KOPT-K1 (cell line): ENCODE measurements at regions not wholly inside any gene's neighbourhood (a gene's known extent, or its start where the extent isn't known, plus 50 kb on each side); places are given as distances from the start of the nearest gene placed in this dataset.
"Not testable (repeated sequence)": the region's sequence is repeated elsewhere in the genome, so short reads cannot be mapped to it uniquely, and the experiment has no call there.

Experiments
- H3K27ac ChIP-seq: fragments of 200-600 bp; sonication (generic); 2 replicates; pipeline ENCODE4 v1.5.1; 2016; ENCODE audit warnings: antibody characterized with exemption, mild to moderate bottlenecking, low read depth, low read length; ENCODE audit not compliant: poor library complexity, severe bottlenecking
- H3K36me3 ChIP-seq: fragments of 200-600 bp; sonication (generic); 2 replicates; pipeline ENCODE4 v1.5.1; 2017; ENCODE audit warnings: antibody characterized with exemption, mild to moderate bottlenecking, low read length, moderate library complexity; ENCODE audit not compliant: insufficient read depth
- H3K9me3 ChIP-seq: fragments of 200-600 bp; sonication (generic); 2 replicates; pipeline ENCODE4 v1.5.1; 2017; ENCODE audit warnings: antibody characterized with exemption, low read length, mild to moderate bottlenecking; ENCODE audit not compliant: insufficient read depth, poor library complexity, severe bottlenecking

GRCh38 chr7:69047151-69047754 is 551.0 kb upstream of the AUTS2 start:
- no peaks in the 10 kb centered on the region for H3K36me3 ChIP-seq
- H3K9me3 ChIP-seq, result peaks cover 9% of the 10 kb centered on the region
- H3K27ac ChIP-seq, result no peak overlapping the region

GRCh38 chr7:69049326-69049725 is 548.9 kb upstream of the AUTS2 start:
- Histone ChIP-seq H3K27ac (no peak overlapping the region), H3K9me3 (peaks cover 11% of the 10 kb centered on the region), H3K36me3 (no peaks in the 10 kb centered on the region)

- H3K9me3 ChIP-seq, result peaks cover 7% of the 10 kb centered on the region
- H3K36me3 ChIP-seq, result no peaks in the 10 kb centered on the region
- H3K27ac ChIP-seq, result no peak overlapping the region
Measured at GRCh38 chr7:69052447-69052846, 545.8 kb upstream of the AUTS2 start.

- Histone ChIP-seq H3K27ac (no peak overlapping the region), H3K9me3 (no peaks in the 10 kb centered on the region), H3K36me3 (no peaks in the 10 kb centered on the region)
Measured at GRCh38 chr7:69060516-69060915, 537.8 kb upstream of the AUTS2 start.

- no peaks in the 10 kb centered on the region for H3K9me3 ChIP-seq
- H3K27ac ChIP-seq, result no peak overlapping the region
Measured at GRCh38 chr7:69062020-69062765, 536.1 kb upstream of the AUTS2 start.

GRCh38 chr7:69067397-69067796 is 530.9 kb upstream of the AUTS2 start:
- H3K36me3 ChIP-seq, result no peaks in the 10 kb centered on the region
- H3K27ac ChIP-seq, result no peak overlapping the region
- H3K9me3 ChIP-seq, result no peaks in the 10 kb centered on the region

More at GRCh38 chr7:69062020-69062765, 536.1 kb upstream of the AUTS2 start:
- no peaks in the 10 kb centered on the region for H3K36me3 ChIP-seq

GRCh38 chr7:69070476-69070875 is 527.8 kb upstream of the AUTS2 start:
- no peaks in the 10 kb centered on the region for H3K9me3 ChIP-seq
- H3K36me3 ChIP-seq, result no peaks in the 10 kb centered on the region

GRCh38 chr7:69076566-69076965 is 521.7 kb upstream of the AUTS2 start:
- Histone ChIP-seq H3K9me3 (peaks cover 4% of the 10 kb centered on the region), H3K36me3 (no peaks in the 10 kb centered on the region), H3K27ac (no peak overlapping the region)

More at GRCh38 chr7:69070476-69070875, 527.8 kb upstream of the AUTS2 start:
- H3K27ac ChIP-seq, result no peak overlapping the region

GRCh38 chr7:69078997-69079769 is 519.1 kb upstream of the AUTS2 start:
- no peaks in the 10 kb centered on the region for H3K36me3 ChIP-seq
- H3K9me3 ChIP-seq, result peaks cover 4% of the 10 kb centered on the region
- H3K27ac ChIP-seq, result no peak overlapping the region

GRCh38 chr7:69087281-69087680 is 511.0 kb upstream of the AUTS2 start:
- not testable (repeated sequence) for H3K9me3 ChIP-seq, H3K36me3 ChIP-seq, H3K27ac ChIP-seq

GRCh38 chr7:69088185-69088584 is 510.1 kb upstream of the AUTS2 start:
- H3K36me3 ChIP-seq, result no peaks in the 10 kb centered on the region
- H3K27ac ChIP-seq, result no peak overlapping the region
- H3K9me3 ChIP-seq, result peaks cover 6% of the 10 kb centered on the region

GRCh38 chr7:69090936-69091335 is 507.3 kb upstream of the AUTS2 start:
- Histone ChIP-seq H3K9me3 (peaks cover 18% of the 10 kb centered on the region), H3K36me3 (no peaks in the 10 kb centered on the region), H3K27ac (no peak overlapping the region)

GRCh38 chr7:69091521-69091920 is 506.8 kb upstream of the AUTS2 start:
- no peaks in the 10 kb centered on the region for H3K36me3 ChIP-seq
- no peak overlapping the region for H3K27ac ChIP-seq
- peaks cover 12% of the 10 kb centered on the region for H3K9me3 ChIP-seq

GRCh38 chr7:69095127-69095526 is 503.1 kb upstream of the AUTS2 start:
- H3K9me3 ChIP-seq, result peaks cover 18% of the 10 kb centered on the region
- no peak overlapping the region for H3K27ac ChIP-seq
- no peaks in the 10 kb centered on the region for H3K36me3 ChIP-seq

GRCh38 chr7:69095649-69096048 is 502.6 kb upstream of the AUTS2 start:
- Histone ChIP-seq H3K27ac (no peak overlapping the region), H3K36me3 (no peaks in the 10 kb centered on the region), H3K9me3 (peaks cover 20% of the 10 kb centered on the region)
